ENCODE measurements at regions not wholly inside any gene's neighbourhood (a gene's known extent, or its start where the extent isn't known, plus 50 kb on each side); places are given as distances from the start of the nearest gene placed in this dataset.

DNA sequence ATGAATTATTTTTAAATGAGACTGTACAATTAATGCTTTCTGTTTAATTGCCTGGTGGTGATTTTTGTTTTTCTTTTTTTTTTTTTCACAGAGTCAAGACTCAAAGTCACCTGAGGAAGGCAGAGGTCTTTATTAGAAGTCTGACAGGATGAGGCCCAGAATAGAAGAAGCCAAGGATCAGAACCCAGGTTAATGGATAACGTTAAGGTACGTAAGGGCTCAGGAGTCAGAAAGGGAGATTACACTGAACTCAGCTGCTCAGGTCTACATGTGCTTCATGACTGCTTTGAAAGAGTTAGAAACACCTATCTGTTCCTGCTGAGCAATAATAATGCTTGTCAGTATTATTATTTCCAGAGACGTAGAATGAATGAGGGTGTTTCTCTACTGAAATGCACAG lies 196.5 kb downstream of the LRATD1 start:
- TF ChIP-seq, protein P1, sequence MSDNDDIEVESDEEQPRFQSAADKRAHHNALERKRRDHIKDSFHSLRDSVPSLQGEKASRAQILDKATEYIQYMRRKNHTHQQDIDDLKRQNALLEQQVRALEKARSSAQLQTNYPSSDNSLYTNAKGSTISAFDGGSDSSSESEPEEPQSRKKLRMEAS (IDR thresholded peaks at IDR 0.05) = no peak
- TF ChIP-seq EZH2 (IDR thresholded peaks at IDR 0.05) (no peak), EZH2phosphoT487 (IDR thresholded peaks at IDR 0.05; ENCODE audit: borderline replicate concordance) (no peak), POLR2A (IDR thresholded peaks at IDR 0.05; ENCODE audit: borderline replicate concordance, extremely low read depth, insufficient read depth, insufficient read length) (no peak), EGR1 (IDR thresholded peaks at IDR 0.05; ENCODE audit: low read depth) (no peak), ZFX (IDR thresholded peaks at IDR 0.05) (no peak), RAD21 (IDR thresholded peaks at IDR 0.05; ENCODE audit: low read depth) (no peak), CBX3 (IDR thresholded peaks at IDR 0.05; ENCODE audit: low read depth) (no peak), SIN3A (IDR thresholded peaks at IDR 0.05; ENCODE audit: low read depth) (no peak), YY1 (IDR thresholded peaks at IDR 0.05; ENCODE audit: extremely low read depth, insufficient replicate concordance, low read depth, low read length) (no peak), JUND (IDR thresholded peaks at IDR 0.05) (no peak)
- TF ChIP-seq, protein P2, sequence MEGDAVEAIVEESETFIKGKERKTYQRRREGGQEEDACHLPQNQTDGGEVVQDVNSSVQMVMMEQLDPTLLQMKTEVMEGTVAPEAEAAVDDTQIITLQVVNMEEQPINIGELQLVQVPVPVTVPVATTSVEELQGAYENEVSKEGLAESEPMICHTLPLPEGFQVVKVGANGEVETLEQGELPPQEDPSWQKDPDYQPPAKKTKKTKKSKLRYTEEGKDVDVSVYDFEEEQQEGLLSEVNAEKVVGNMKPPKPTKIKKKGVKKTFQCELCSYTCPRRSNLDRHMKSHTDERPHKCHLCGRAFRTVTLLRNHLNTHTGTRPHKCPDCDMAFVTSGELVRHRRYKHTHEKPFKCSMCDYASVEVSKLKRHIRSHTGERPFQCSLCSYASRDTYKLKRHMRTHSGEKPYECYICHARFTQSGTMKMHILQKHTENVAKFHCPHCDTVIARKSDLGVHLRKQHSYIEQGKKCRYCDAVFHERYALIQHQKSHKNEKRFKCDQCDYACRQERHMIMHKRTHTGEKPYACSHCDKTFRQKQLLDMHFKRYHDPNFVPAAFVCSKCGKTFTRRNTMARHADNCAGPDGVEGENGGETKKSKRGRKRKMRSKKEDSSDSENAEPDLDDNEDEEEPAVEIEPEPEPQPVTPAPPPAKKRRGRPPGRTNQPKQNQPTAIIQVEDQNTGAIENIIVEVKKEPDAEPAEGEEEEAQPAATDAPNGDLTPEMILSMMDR (IDR thresholded peaks at IDR 0.05 in 2 of 3, conservative IDR thresholded peaks at IDR 0.05 in 1 of 3; ENCODE audit: borderline replicate concordance in 1 of 3, insufficient read depth in 1 of 3, low read depth in 2 of 3, low read length in 2 of 3) = no peak
- TF ChIP-seq, protein P3, sequence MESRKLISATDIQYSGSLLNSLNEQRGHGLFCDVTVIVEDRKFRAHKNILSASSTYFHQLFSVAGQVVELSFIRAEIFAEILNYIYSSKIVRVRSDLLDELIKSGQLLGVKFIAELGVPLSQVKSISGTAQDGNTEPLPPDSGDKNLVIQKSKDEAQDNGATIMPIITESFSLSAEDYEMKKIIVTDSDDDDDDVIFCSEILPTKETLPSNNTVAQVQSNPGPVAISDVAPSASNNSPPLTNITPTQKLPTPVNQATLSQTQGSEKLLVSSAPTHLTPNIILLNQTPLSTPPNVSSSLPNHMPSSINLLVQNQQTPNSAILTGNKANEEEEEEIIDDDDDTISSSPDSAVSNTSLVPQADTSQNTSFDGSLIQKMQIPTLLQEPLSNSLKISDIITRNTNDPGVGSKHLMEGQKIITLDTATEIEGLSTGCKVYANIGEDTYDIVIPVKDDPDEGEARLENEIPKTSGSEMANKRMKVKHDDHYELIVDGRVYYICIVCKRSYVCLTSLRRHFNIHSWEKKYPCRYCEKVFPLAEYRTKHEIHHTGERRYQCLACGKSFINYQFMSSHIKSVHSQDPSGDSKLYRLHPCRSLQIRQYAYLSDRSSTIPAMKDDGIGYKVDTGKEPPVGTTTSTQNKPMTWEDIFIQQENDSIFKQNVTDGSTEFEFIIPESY (IDR thresholded peaks at IDR 0.05; ENCODE audit: extremely low read depth, insufficient replicate concordance, low read length) = no peak
